GM23248 (cell line): ENCODE measurements at regions not wholly inside any gene's neighbourhood (a gene's known extent, or its start where the extent isn't known, plus 50 kb on each side); places are given as distances from the start of the nearest gene placed in this dataset.

Source experiments
- DNase-seq: peaks from one replicate; pipeline ENCODE4 v3.0.0-alpha.2; 2015
- H2AFZ ChIP-seq: fragments of 200-600 bp; sonication (generic); 2 replicates; pipeline ENCODE4 v1.6.1; 2016; ENCODE audit warnings: antibody characterized with exemption
- H3F3A ChIP-seq: fragments of 200-600 bp; sonication (generic); 2 replicates; pipeline ENCODE4 v1.6.1; 2016; ENCODE audit warnings: mild to moderate bottlenecking, antibody characterized with exemption, mixed run types; ENCODE audit not compliant: insufficient read depth
- H3K27ac ChIP-seq: fragments of 200-600 bp; sonication (generic); 2 replicates; pipeline ENCODE4 v1.5.1; 2016; ENCODE audit warnings: mild to moderate bottlenecking
- H3K27me3 ChIP-seq: fragments of 200-600 bp; sonication (generic); replicated peaks from 2 replicates; pipeline ENCODE4 v1.6.1; 2016; ENCODE audit warnings: mild to moderate bottlenecking; ENCODE audit not compliant: insufficient read depth
- H3K36me3 ChIP-seq: fragments of 200-600 bp; sonication (generic); 2 replicates; pipeline ENCODE4 v1.6.1; 2016; ENCODE audit warnings: low read depth, mild to moderate bottlenecking
- H3K4me1 ChIP-seq: fragments of 200-600 bp; sonication (generic); 2 replicates; pipeline ENCODE4 v1.6.1; 2016; ENCODE audit warnings: mild to moderate bottlenecking; ENCODE audit not compliant: insufficient read depth
- H3K4me2 ChIP-seq: fragments of 200-600 bp; sonication (generic); one replicate; pipeline ENCODE4 v1.6.1; 2016; ENCODE audit warnings: mild to moderate bottlenecking; ENCODE audit not compliant: unreplicated experiment
- H3K4me3 ChIP-seq: fragments of 200-600 bp; sonication (generic); 2 replicates; pipeline ENCODE4 v1.5.1; 2016; ENCODE audit warnings: mild to moderate bottlenecking
- H3K79me2 ChIP-seq: fragments of 200-600 bp; sonication (generic); 2 replicates; pipeline ENCODE4 v1.6.1; 2016; ENCODE audit warnings: mild to moderate bottlenecking; ENCODE audit not compliant: insufficient read depth
- H3K9ac ChIP-seq: fragments of 200-600 bp; sonication (generic); 2 replicates; pipeline ENCODE4 v1.6.1; 2016; ENCODE audit warnings: mild to moderate bottlenecking
- H3K9me2 ChIP-seq: fragments of 200-600 bp; sonication (generic); 2 replicates; pipeline ENCODE4 v1.6.1; 2016; ENCODE audit warnings: mixed run types, mild to moderate bottlenecking, moderate library complexity; ENCODE audit not compliant: insufficient read depth
- H3K9me3 ChIP-seq: fragments of 200-600 bp; sonication (generic); one replicate; pipeline ENCODE4 v1.6.1; 2017; ENCODE audit warnings: low read depth
- H4K20me1 ChIP-seq: fragments of 200-600 bp; sonication (generic); 2 replicates; pipeline ENCODE4 v1.6.0; 2016; ENCODE audit not compliant: insufficient read depth
- EZH2 ChIP-seq: fragments of 200-600 bp; sonication (generic); IDR thresholded peaks from 2 replicates; pipeline ENCODE4 v1.6.1; 2018; ENCODE audit warnings: antibody characterized with exemption, mild to moderate bottlenecking; ENCODE audit not compliant: insufficient read depth, poor library complexity, severe bottlenecking
- EZH2phosphoT487 ChIP-seq: fragments of 200-600 bp; sonication (generic); IDR thresholded peaks from 2 replicates; pipeline ENCODE4 v1.6.1; 2018; ENCODE audit warnings: antibody characterized with exemption, moderate library complexity, mild to moderate bottlenecking, low read depth; ENCODE audit not compliant: insufficient read depth
- WGBS, 2 experiments: methylation state at CpG; one replicate each; pipeline ENCODE4 v1.1.6; 2015 to 2017; ENCODE audit warnings: low lambda C conversion rate in 2 of 2, low coverage in 1 of 2; ENCODE audit errors: missing lambda C conversion rate in 2 of 2; 5-methylcytosine and 5-hydroxymethylcytosine counted together
- in situ Hi-C: fragments of 300-500 bp; cut with MboI; formaldehyde crosslinking; loops from 2 replicates; pipeline ENCODE4 v1.15.0; 2020

GRCh38 chr5:155080721-155081120 is 67.2 kb downstream of the KIF4B start:
- H4K20me1 ChIP-seq: no peaks in the 10 kb centered on the region
- no peaks in the 10 kb centered on the region; the same call in 1 of the 2 replicates for H3K27me3 ChIP-seq
- no peak overlapping the region for H2AFZ ChIP-seq
- H3K4me2 ChIP-seq: no peak overlapping the region
- WGBS, 2 experiments: 16 to 28% methylated on average over 3 of the region's 3 CpGs
- H3F3A ChIP-seq: no peaks in the 10 kb centered on the region
- H3K4me3 ChIP-seq: no peak overlapping the region
- in situ Hi-C loops: no loop called here
- DNase-seq: no peak
- H3K9me3 ChIP-seq: no peaks in the 10 kb centered on the region
- H3K9me2 ChIP-seq: no peaks in the 10 kb centered on the region
- no peak overlapping the region for H3K9ac ChIP-seq
- peaks cover 9% of the 10 kb centered on the region for H3K4me1 ChIP-seq
- no peaks in the 10 kb centered on the region for H3K79me2 ChIP-seq
- no peaks in the 10 kb centered on the region for H3K36me3 ChIP-seq
- H3K27ac ChIP-seq: no peak overlapping the region
- TF ChIP-seq EZH2 (no peak), EZH2phosphoT487 (no peak)

- in situ Hi-C loops: no loop called here
- Histone ChIP-seq H4K20me1 (no peaks in the 10 kb centered on the region), H3K36me3 (no peaks in the 10 kb centered on the region), H3K27ac (no peak overlapping the region), H3F3A (no peaks in the 10 kb centered on the region), H2AFZ (no peak overlapping the region), H3K4me3 (no peak overlapping the region), H3K9me2 (no peaks in the 10 kb centered on the region), H3K4me2 (no peak overlapping the region), H3K79me2 (no peaks in the 10 kb centered on the region), H3K9ac (no peak overlapping the region), H3K27me3 (no peaks in the 10 kb centered on the region; the same call in 1 of the 2 replicates), H3K4me1 (peaks cover 9% of the 10 kb centered on the region), H3K9me3 (no peaks in the 10 kb centered on the region)
- TF ChIP-seq EZH2phosphoT487 (no peak), EZH2 (no peak)
- no peak for DNase-seq
- 41 to 45% methylated on average over 3 of the region's 3 CpGs for WGBS, 2 experiments
Observed at GRCh38 chr5:155081618-155082017, 68.1 kb downstream of the KIF4B start.

- no peaks in the 10 kb centered on the region; the same call in 1 of the 2 replicates for H3K27me3 ChIP-seq
- H3K9me3 ChIP-seq: no peaks in the 10 kb centered on the region
- in situ Hi-C loops: no loop called here
- H3K4me3 ChIP-seq: no peak overlapping the region
- no peaks in the 10 kb centered on the region for H3F3A ChIP-seq
- H3K79me2 ChIP-seq: no peaks in the 10 kb centered on the region
- DNase-seq: peak; percentile 59
- H2AFZ ChIP-seq: peak overlapping the region; percentile 28; the same call in 1 of the 2 replicates
- TF ChIP-seq EZH2phosphoT487 (no peak), EZH2 (no peak)
- 28 to 37% methylated on average over 4 of the region's 4 CpGs for WGBS, 2 experiments
- no peaks in the 10 kb centered on the region for H4K20me1 ChIP-seq
- H3K4me1 ChIP-seq: peaks cover 14% of the 10 kb centered on the region
- H3K27ac ChIP-seq: no peak overlapping the region
- H3K9me2 ChIP-seq: no peaks in the 10 kb centered on the region
- H3K9ac ChIP-seq: no peak overlapping the region
- no peak overlapping the region for H3K4me2 ChIP-seq
- no peaks in the 10 kb centered on the region for H3K36me3 ChIP-seq
Observed at GRCh38 chr5:155082401-155082800, 68.8 kb downstream of the KIF4B start.

- no peaks in the 10 kb centered on the region for H3F3A ChIP-seq
- no peak overlapping the region for H3K4me2 ChIP-seq
- no peak overlapping the region for H2AFZ ChIP-seq
- H3K9ac ChIP-seq: no peak overlapping the region
- H3K4me3 ChIP-seq: no peak overlapping the region
- WGBS, 2 experiments: 26 to 27% methylated on average over 4 of the region's 4 CpGs
- no peaks in the 10 kb centered on the region for H3K9me2 ChIP-seq
- no peaks in the 10 kb centered on the region for H3K79me2 ChIP-seq
- no peaks in the 10 kb centered on the region for H3K27me3 ChIP-seq
- in situ Hi-C loops: no loop called here
- peaks cover 15% of the 10 kb centered on the region for H3K4me1 ChIP-seq
- no peak for TF ChIP-seq EZH2phosphoT487
- no peak for TF ChIP-seq EZH2
- H3K9me3 ChIP-seq: no peaks in the 10 kb centered on the region
- H4K20me1 ChIP-seq: no peaks in the 10 kb centered on the region
- DNase-seq: no peak
- no peak overlapping the region for H3K27ac ChIP-seq
- H3K36me3 ChIP-seq: no peaks in the 10 kb centered on the region
Observed at GRCh38 chr5:155085282-155085989, 71.9 kb downstream of the KIF4B start.
